ENCODE measurements at regions not wholly inside any gene's neighbourhood (a gene's known extent, or its start where the extent isn't known, plus 50 kb on each side); places are given as distances from the start of the nearest gene placed in this dataset.

GRCh38 chr1:238345837-238346236 lies 455.1 kb upstream of the ZP4 start:
- ATAC-seq (no peak), DNase-seq (ENCODE audit: low spot score) (no peak)
- CTCF ChIA-PET = no interaction called here

GRCh38 chr1:238343852-238344251 lies 453.1 kb upstream of the ZP4 start:
- no peak for DNase-seq (ENCODE audit: low spot score)
- ChIA-PET POLR2A (no interaction called here), CTCF (no interaction called here)
- Mint-ChIP-seq H3K27ac (no peak overlapping the region), H3K4me1 (no peaks in the 10 kb centered on the region), H3K27me3 (ENCODE audit: low read depth) (no peaks in the 10 kb centered on the region), H3K36me3 (peaks cover 9% of the 10 kb centered on the region), H3K4me3 (no peak overlapping the region), H3K9me3 (peaks cover 23% of the 10 kb centered on the region)
- TF ChIP-seq ZNF263 (CRISPR knock-in tag; IDR thresholded peaks at IDR 0.05; ENCODE audit: low read depth) (no peak), E2F1 (CRISPR knock-in tag; IDR thresholded peaks at IDR 0.05) (no peak), ZNF423 (CRISPR knock-in tag; IDR thresholded peaks at IDR 0.05) (no peak)
- ATAC-seq = no peak

More at GRCh38 chr1:238345837-238346236, 455.1 kb upstream of the ZP4 start:
- POLR2A ChIA-PET = no interaction called here
- TF ChIP-seq ZNF423 (CRISPR knock-in tag; IDR thresholded peaks at IDR 0.05) (no peak), NR3C1 (CRISPR knock-in tag; conservative IDR thresholded peaks at IDR 0.05; ENCODE audit: low read depth) (no peak), ZNF138 (CRISPR knock-in tag; conservative IDR thresholded peaks at IDR 0.05) (no peak), GTF2I (CRISPR knock-in tag; conservative IDR thresholded peaks at IDR 0.05) (no peak), SOX15 (CRISPR knock-in tag; IDR thresholded peaks at IDR 0.05) (no peak), GRHL2 (CRISPR knock-in tag; IDR thresholded peaks at IDR 0.05; ENCODE audit: insufficient replicate concordance, severe bottlenecking) (no peak), ATF1 (CRISPR knock-in tag; IDR thresholded peaks at IDR 0.05) (no peak), TEAD4 (CRISPR knock-in tag; IDR thresholded peaks at IDR 0.05) (no peak), FOXP1 (CRISPR knock-in tag; IDR thresholded peaks at IDR 0.05; ENCODE audit: borderline replicate concordance) (no peak)
- Mint-ChIP-seq H3K27me3 (ENCODE audit: low read depth) (no peaks in the 10 kb centered on the region), H3K36me3 (peaks cover 8% of the 10 kb centered on the region), H3K4me3 (no peak overlapping the region), H3K4me1 (no peaks in the 10 kb centered on the region), H3K27ac (no peak overlapping the region), H3K9me3 (peaks cover 23% of the 10 kb centered on the region)

- H3K36me3 Mint-ChIP-seq = peaks cover 13% of the 10 kb centered on the region
- TF ChIP-seq JAZF1 (CRISPR knock-in tag; IDR thresholded peaks at IDR 0.05) (no peak), JUN (CRISPR knock-in tag; IDR thresholded peaks at IDR 0.05) (no peak), ETV6 (CRISPR knock-in tag; IDR thresholded peaks at IDR 0.05) (no peak)
- no peak overlapping the region for H3K4me3 Mint-ChIP-seq
- H3K27me3 Mint-ChIP-seq (ENCODE audit: low read depth) = no peaks in the 10 kb centered on the region; the same call in 1 of the 2 replicates
- no peak for DNase-seq (ENCODE audit: low spot score)
- H3K9me3 Mint-ChIP-seq = peaks cover 31% of the 10 kb centered on the region
- ChIA-PET CTCF (no interaction called here), POLR2A (no interaction called here)
- no peak for ATAC-seq
- H3K27ac Mint-ChIP-seq = no peak overlapping the region
- H3K4me1 Mint-ChIP-seq = no peaks in the 10 kb centered on the region
Observed at GRCh38 chr1:238341395-238341794, 450.7 kb upstream of the ZP4 start.

- H3K9me3 Mint-ChIP-seq = peaks cover 29% of the 10 kb centered on the region
- ATAC-seq = no peak
- peaks cover 11% of the 10 kb centered on the region for H3K36me3 Mint-ChIP-seq
- no peak overlapping the region for H3K27ac Mint-ChIP-seq
- H3K27me3 Mint-ChIP-seq (ENCODE audit: low read depth) = no peaks in the 10 kb centered on the region; the same call in 1 of the 2 replicates
- no peak overlapping the region for H3K4me3 Mint-ChIP-seq
- ChIA-PET POLR2A (no interaction called here), CTCF (no interaction called here)
- TF ChIP-seq EMX1 (CRISPR knock-in tag; IDR thresholded peaks at IDR 0.05) = no peak
- no peak for TF ChIP-seq SOX15 (CRISPR knock-in tag; IDR thresholded peaks at IDR 0.05)
- TF ChIP-seq TEAD1 (CRISPR knock-in tag; IDR thresholded peaks at IDR 0.05) = no peak
- TF ChIP-seq USF2 (CRISPR knock-in tag; IDR thresholded peaks at IDR 0.05) = no peak
- no peak for TF ChIP-seq STAT6 (CRISPR knock-in tag; conservative IDR thresholded peaks at IDR 0.05; ENCODE audit: low read depth)
- DNase-seq (ENCODE audit: low spot score) = no peak
- H3K4me1 Mint-ChIP-seq = no peaks in the 10 kb centered on the region
Observed at GRCh38 chr1:238340989-238341388, 450.3 kb upstream of the ZP4 start.
